ENCODE measurements at regions not wholly inside any gene's neighbourhood (a gene's known extent, or its start where the extent isn't known, plus 50 kb on each side); places are given as distances from the start of the nearest gene placed in this dataset.

GRCh38 chr2:10499911-10500521 lies 51.9 kb upstream of the ODC1 start:
- no peak for TF ChIP-seq CTCF (conservative IDR thresholded peaks at IDR 0.05)
- no peak for TF ChIP-seq EZH2 (IDR thresholded peaks at IDR 0.05; ENCODE audit: low read depth)
